Smooth muscle cell (in vitro differentiated cells): ENCODE measurements at regions not wholly inside any gene's neighbourhood (a gene's known extent, or its start where the extent isn't known, plus 50 kb on each side); places are given as distances from the start of the nearest gene placed in this dataset.
"Not testable (repeated sequence)": the region's sequence is repeated elsewhere in the genome, so short reads cannot be mapped to it uniquely, and the experiment has no call there.

ENCODE experiments used
- DNase-seq: peaks from one replicate; lab custom pipeline; 2025; ENCODE audit not compliant: unreplicated experiment; lab: John Stamatoyannopoulos, UW
- H2AFZ ChIP-seq: fragments of 200-600 bp; sonication (generic); 2 replicates; pipeline ENCODE4 v1.6.0; 2016; ENCODE audit warnings: antibody characterized with exemption, low read depth, mild to moderate bottlenecking
- H3F3A ChIP-seq: fragments of 200-600 bp; sonication (generic); 2 replicates; pipeline ENCODE4 v1.6.0; 2017; ENCODE audit warnings: antibody characterized with exemption, low read depth
- H3K27ac ChIP-seq: fragments of 200-600 bp; sonication (generic); 2 replicates; pipeline ENCODE4 v1.5.1; 2016; ENCODE audit warnings: low read depth, mild to moderate bottlenecking
- H3K27me3 ChIP-seq: fragments of 200-600 bp; sonication (generic); 2 replicates; pipeline ENCODE4 v1.6.1; 2016; ENCODE audit warnings: low read depth, mild to moderate bottlenecking
- H3K36me3 ChIP-seq: fragments of 200-600 bp; sonication (generic); 2 replicates; pipeline ENCODE4 v1.5.1; 2016; ENCODE audit warnings: low read depth
- H3K4me1 ChIP-seq: fragments of 200-600 bp; sonication (generic); 2 replicates; pipeline ENCODE4 v1.5.1; 2016; ENCODE audit warnings: low read depth
- H3K4me2 ChIP-seq: fragments of 200-600 bp; sonication (generic); 2 replicates; pipeline ENCODE4 v1.6.0; 2016; ENCODE audit warnings: mild to moderate bottlenecking
- H3K4me3 ChIP-seq: fragments of 200-600 bp; sonication (generic); 2 replicates; pipeline ENCODE4 v1.5.1; 2016; ENCODE audit warnings: mild to moderate bottlenecking
- H3K79me2 ChIP-seq: fragments of 200-600 bp; sonication (generic); 2 replicates; pipeline ENCODE4 v1.6.0; 2016; ENCODE audit warnings: low read depth, mild to moderate bottlenecking
- H3K9ac ChIP-seq: fragments of 200-600 bp; sonication (generic); 2 replicates; pipeline ENCODE4 v1.6.0; 2016; ENCODE audit warnings: low read depth
- H3K9me3 ChIP-seq: fragments of 200-600 bp; sonication (generic); replicated peaks from 2 replicates; pipeline ENCODE4 v1.5.1; 2016; ENCODE audit warnings: low read depth
- H4K20me1 ChIP-seq: fragments of 200-600 bp; sonication (generic); 2 replicates; pipeline ENCODE4 v1.6.0; 2016; ENCODE audit warnings: low read depth
- WGBS: methylation state at CpG from one replicate; pipeline ENCODE4 v1.1.7; 2016; ENCODE audit warnings: low lambda C conversion rate; 5-methylcytosine and 5-hydroxymethylcytosine counted together
- TF ChIP-seq, protein P1 (sequence below): fragments of 200-600 bp; sonication (generic); IDR thresholded peaks from 2 replicates; pipeline ENCODE4 v1.5.1; 2017; ENCODE audit warnings: borderline replicate concordance, mild to moderate bottlenecking, antibody characterized with exemption; ENCODE audit not compliant: insufficient read depth, poor library complexity, severe bottlenecking

DNA sequence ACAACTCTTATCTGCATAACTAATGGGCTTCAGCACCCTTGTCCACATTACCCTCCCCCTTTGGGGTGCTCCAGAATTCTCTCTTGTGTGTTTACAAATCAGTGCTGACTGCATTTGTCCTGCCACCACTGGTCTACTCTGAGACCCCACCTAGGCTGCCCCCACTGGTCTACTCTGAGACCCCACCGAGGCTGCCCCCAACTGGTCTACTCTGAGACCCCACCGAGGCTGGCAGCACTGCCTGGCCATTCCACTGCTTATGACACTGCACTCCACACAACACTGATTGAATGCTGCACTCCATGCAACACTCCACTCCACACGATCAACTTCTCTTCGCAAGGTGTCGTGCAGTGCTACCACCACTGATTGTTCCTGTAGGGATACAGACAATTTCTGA, 1459.2 kb upstream of the SLC10A2 start:
- Histone ChIP-seq H3K4me3 (no peak overlapping the region), H3K36me3 (no peaks in the 10 kb centered on the region), H3K9ac (no peak overlapping the region), H3K4me2 (no peak overlapping the region), H3K9me3 (no peaks in the 10 kb centered on the region), H3K27ac (no peak overlapping the region), H3K79me2 (no peaks in the 10 kb centered on the region), H4K20me1 (no peaks in the 10 kb centered on the region), H3K27me3 (no peaks in the 10 kb centered on the region), H3K4me1 (no peaks in the 10 kb centered on the region), H2AFZ (no peak overlapping the region), H3F3A (no peaks in the 10 kb centered on the region)
- no peak for DNase-seq
- TF ChIP-seq, protein P1, sequence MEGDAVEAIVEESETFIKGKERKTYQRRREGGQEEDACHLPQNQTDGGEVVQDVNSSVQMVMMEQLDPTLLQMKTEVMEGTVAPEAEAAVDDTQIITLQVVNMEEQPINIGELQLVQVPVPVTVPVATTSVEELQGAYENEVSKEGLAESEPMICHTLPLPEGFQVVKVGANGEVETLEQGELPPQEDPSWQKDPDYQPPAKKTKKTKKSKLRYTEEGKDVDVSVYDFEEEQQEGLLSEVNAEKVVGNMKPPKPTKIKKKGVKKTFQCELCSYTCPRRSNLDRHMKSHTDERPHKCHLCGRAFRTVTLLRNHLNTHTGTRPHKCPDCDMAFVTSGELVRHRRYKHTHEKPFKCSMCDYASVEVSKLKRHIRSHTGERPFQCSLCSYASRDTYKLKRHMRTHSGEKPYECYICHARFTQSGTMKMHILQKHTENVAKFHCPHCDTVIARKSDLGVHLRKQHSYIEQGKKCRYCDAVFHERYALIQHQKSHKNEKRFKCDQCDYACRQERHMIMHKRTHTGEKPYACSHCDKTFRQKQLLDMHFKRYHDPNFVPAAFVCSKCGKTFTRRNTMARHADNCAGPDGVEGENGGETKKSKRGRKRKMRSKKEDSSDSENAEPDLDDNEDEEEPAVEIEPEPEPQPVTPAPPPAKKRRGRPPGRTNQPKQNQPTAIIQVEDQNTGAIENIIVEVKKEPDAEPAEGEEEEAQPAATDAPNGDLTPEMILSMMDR, result no peak
- 85% methylated on average over 5 of the region's 5 CpGs for WGBS

DNA sequence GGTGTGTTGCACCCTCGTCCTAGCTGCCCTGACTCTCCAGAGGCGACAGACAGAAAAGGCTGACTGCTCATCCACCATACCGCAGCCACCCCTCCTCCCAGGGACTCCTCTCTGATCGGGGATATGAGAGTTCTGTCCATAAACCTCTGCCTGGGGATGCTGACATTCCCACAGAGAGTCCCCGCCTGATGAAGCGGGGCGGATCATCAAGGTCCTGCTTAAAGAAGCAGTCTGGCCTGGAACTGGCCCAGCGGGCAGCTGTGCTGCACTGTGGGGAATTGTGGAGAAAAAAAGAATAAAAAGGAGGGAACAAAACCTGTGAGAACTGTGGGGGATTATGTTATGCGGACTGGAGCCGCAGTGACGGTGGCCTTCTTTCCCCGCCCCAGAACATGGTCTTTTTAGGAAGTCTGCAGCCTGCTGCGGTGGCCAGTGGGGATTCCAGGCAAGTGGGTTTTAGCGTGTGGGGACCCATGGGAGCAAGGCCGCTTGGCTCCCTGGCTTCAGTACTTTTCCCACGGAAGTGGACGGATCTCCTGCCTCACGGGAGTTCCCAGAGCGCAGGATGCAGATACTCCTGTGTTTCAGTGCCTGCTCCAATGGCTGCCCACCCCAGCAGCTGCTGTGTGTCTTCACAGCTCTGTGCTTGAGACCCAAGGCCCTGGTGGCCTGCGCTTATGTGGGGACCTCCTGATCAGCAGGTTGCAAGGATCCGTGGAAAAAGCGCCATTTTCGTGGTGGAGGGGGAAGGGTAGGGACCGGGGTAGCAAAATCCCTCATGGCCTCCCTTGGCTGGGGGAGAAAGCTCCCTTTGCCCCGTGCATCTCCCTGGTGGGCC, 1456.2 kb upstream of the SLC10A2 start:
- no peak for DNase-seq
- H3K9ac ChIP-seq, result no peak overlapping the region
- 95% methylated on average over 25 of the region's 25 CpGs for WGBS
- H3K4me3 ChIP-seq, result no peak overlapping the region
- no peaks in the 10 kb centered on the region for H4K20me1 ChIP-seq
- no peak overlapping the region for H3K4me2 ChIP-seq
- TF ChIP-seq, protein P1, result no peak
- H3K4me1 ChIP-seq, result no peaks in the 10 kb centered on the region
- no peak overlapping the region for H2AFZ ChIP-seq
- no peaks in the 10 kb centered on the region for H3F3A ChIP-seq
- no peak overlapping the region for H3K27ac ChIP-seq
- H3K27me3 ChIP-seq, result no peaks in the 10 kb centered on the region
- H3K79me2 ChIP-seq, result no peaks in the 10 kb centered on the region
- H3K9me3 ChIP-seq, result no peaks in the 10 kb centered on the region
- no peaks in the 10 kb centered on the region for H3K36me3 ChIP-seq

GRCh38 chr13:104510422-104510821, 1444.2 kb upstream of the SLC10A2 start:
- Histone ChIP-seq H3K27ac (no peak overlapping the region), H2AFZ (no peak overlapping the region), H3K4me3 (no peak overlapping the region), H3K9ac (no peak overlapping the region), H3K4me1 (no peaks in the 10 kb centered on the region), H3K4me2 (no peak overlapping the region), H3K27me3 (no peaks in the 10 kb centered on the region), H4K20me1 (no peaks in the 10 kb centered on the region), H3K9me3 (no peaks in the 10 kb centered on the region), H3F3A (no peaks in the 10 kb centered on the region), H3K79me2 (no peaks in the 10 kb centered on the region), H3K36me3 (no peaks in the 10 kb centered on the region)
- WGBS, result 72% methylated on average over 2 of the region's 2 CpGs
- TF ChIP-seq, protein P1, result no peak
- no peak for DNase-seq

DNA sequence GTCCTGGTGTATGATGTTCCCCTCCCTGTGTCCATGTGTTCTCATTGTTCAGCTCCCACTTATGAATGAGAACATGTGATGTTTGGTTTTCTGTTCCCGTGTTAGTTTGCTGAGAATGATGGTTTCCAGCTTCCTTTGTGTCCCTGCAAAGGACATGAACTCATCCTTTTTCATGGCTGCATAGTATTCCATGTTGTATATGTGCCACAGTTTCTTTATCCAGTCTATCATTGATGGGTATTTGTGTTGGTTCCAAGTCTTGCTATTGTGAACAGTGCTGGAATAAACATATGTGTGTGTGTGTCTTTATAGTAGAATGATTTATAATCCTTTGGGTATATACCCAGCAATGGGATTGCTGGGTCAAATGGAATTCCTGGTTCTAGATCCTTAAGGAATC, 1427.3 kb upstream of the SLC10A2 start:
- not testable (repeated sequence) for H3K79me2 ChIP-seq, H3K27ac ChIP-seq, H2AFZ ChIP-seq, H3K9me3 ChIP-seq, DNase-seq, H4K20me1 ChIP-seq, H3K27me3 ChIP-seq, H3K9ac ChIP-seq, H3K4me3 ChIP-seq, H3K4me2 ChIP-seq, H3F3A ChIP-seq, H3K36me3 ChIP-seq, H3K4me1 ChIP-seq
- 67% methylated on average over 1 of the region's 1 CpG for WGBS
